Activated CD4-positive, alpha-beta memory T cell treated with anti-CD3 and anti-CD28 coated beads, Interleukin-2, amount 10 ng/mL, durations not matched to agents 7 days and 5 days (primary cell): ENCODE measurements at regions not wholly inside any gene's neighbourhood (a gene's known extent, or its start where the extent isn't known, plus 50 kb on each side); places are given as distances from the start of the nearest gene placed in this dataset.
"Not testable (repeated sequence)": the region's sequence is repeated elsewhere in the genome, so short reads cannot be mapped to it uniquely, and the experiment has no call there.

Experiments
- CTCF ChIA-PET: fragments of 350-600 bp; sonication (Branson Sonifier 250); formaldehyde crosslinking; loops from one replicate; lab custom pipeline; 2021; ENCODE audit warnings: antibody characterized with exemption, inconsistent platforms; lab: Charles Lee
- POLR2A ChIA-PET: fragments of 350-600 bp; sonication (Branson Sonifier 250); formaldehyde crosslinking; loops from one replicate; lab custom pipeline; 2021; ENCODE audit warnings: antibody characterized with exemption; lab: Charles Lee
- DNase-seq: peaks from one replicate; pipeline ENCODE4 v3.0.0-alpha.2; 2020
- H3K27ac Mint-ChIP-seq: one replicate; pipeline ENCODE4 v1.8.0; 2021; ENCODE audit warnings: mild to moderate bottlenecking, mixed read lengths
- H3K27me3 Mint-ChIP-seq: one replicate; pipeline ENCODE4 v1.8.0; 2021; ENCODE audit warnings: mixed read lengths
- H3K36me3 Mint-ChIP-seq: one replicate; pipeline ENCODE4 v1.8.0; 2021; ENCODE audit warnings: low read depth, mixed read lengths
- H3K4me1 Mint-ChIP-seq: one replicate; pipeline ENCODE4 v1.8.0; 2021; ENCODE audit warnings: mixed read lengths
- H3K4me3 Mint-ChIP-seq: one replicate; pipeline ENCODE4 v1.8.0; 2021; ENCODE audit warnings: mild to moderate bottlenecking, mixed read lengths
- H3K9me3 Mint-ChIP-seq: one replicate; pipeline ENCODE4 v1.8.0; 2021; ENCODE audit warnings: mixed read lengths

GRCh38 chr22:42194953-42195352, 64.3 kb upstream of the CYP2D6 start:
- POLR2A ChIA-PET: no interaction called here
- Mint-ChIP-seq H3K27me3 (no peaks in the 10 kb centered on the region), H3K36me3 (peaks cover 17% of the 10 kb centered on the region), H3K4me1 (peaks cover 45% of the 10 kb centered on the region), H3K27ac (no peak overlapping the region), H3K4me3 (no peak overlapping the region), H3K9me3 (no peaks in the 10 kb centered on the region)
- CTCF ChIA-PET: no interaction called here
- DNase-seq: no peak

GRCh38 chr22:42194104-42194851, 63.7 kb upstream of the CYP2D6 start:
- H3K36me3 Mint-ChIP-seq: peaks cover 13% of the 10 kb centered on the region
- H3K9me3 Mint-ChIP-seq: no peaks in the 10 kb centered on the region
- ChIA-PET CTCF (interaction anchor here (1.3 kb wide), 1 partner anchor 103 kb away, joined by 4 read pairs; no protein-coding TSS in a partner anchor), POLR2A (interaction anchor here (1.0 to 1.1 kb wide), 2 partner anchors 9 to 14 kb away, joined by 3 to 4 read pairs; no protein-coding TSS in a partner anchor)
- DNase-seq: no peak
- H3K27ac Mint-ChIP-seq: no peak overlapping the region
- peaks cover 44% of the 10 kb centered on the region for H3K4me1 Mint-ChIP-seq
- H3K4me3 Mint-ChIP-seq: no peak overlapping the region
- H3K27me3 Mint-ChIP-seq: no peaks in the 10 kb centered on the region

GRCh38 chr22:42192547-42192946, 61.9 kb upstream of the CYP2D6 start:
- no peaks in the 10 kb centered on the region for H3K27me3 Mint-ChIP-seq
- no peak overlapping the region for H3K27ac Mint-ChIP-seq
- H3K4me1 Mint-ChIP-seq: peaks cover 53% of the 10 kb centered on the region
- no peak for DNase-seq
- H3K4me3 Mint-ChIP-seq: no peak overlapping the region
- peaks cover 23% of the 10 kb centered on the region for H3K36me3 Mint-ChIP-seq
- CTCF ChIA-PET: interaction anchor here (1.6 to 2.4 kb wide), 2 partner anchors 10 to 26 kb away, joined by 3 to 9 read pairs; no protein-coding TSS in a partner anchor
- no peaks in the 10 kb centered on the region for H3K9me3 Mint-ChIP-seq
- POLR2A ChIA-PET: interaction anchor here (0.8 to 1.5 kb wide), 6 partner anchors 8 to 76 kb away, joined by 3 to 7 read pairs (median 4); no protein-coding TSS in a partner anchor

- Mint-ChIP-seq H3K36me3 (peaks cover 27% of the 10 kb centered on the region), H3K27ac (no peak overlapping the region), H3K4me3 (no peak overlapping the region), H3K27me3 (no peaks in the 10 kb centered on the region), H3K4me1 (peaks cover 62% of the 10 kb centered on the region), H3K9me3 (no peaks in the 10 kb centered on the region)
- POLR2A ChIA-PET: interaction anchor here (0.9 kb wide), 1 partner anchor 12 kb away, joined by 3 read pairs; no protein-coding TSS in a partner anchor
- DNase-seq: no peak
- CTCF ChIA-PET: interaction anchor here (1.0 kb wide), 1 partner anchor 254 kb away, joined by 3 read pairs; no protein-coding TSS in a partner anchor
Observed at GRCh38 chr22:42190274-42190673, 59.7 kb upstream of the CYP2D6 start.

- H3K27ac Mint-ChIP-seq: no peak overlapping the region
Observed at GRCh38 chr22:42189761-42190160, 59.2 kb upstream of the CYP2D6 start.

GRCh38 chr22:42188808-42189447, 58.3 kb upstream of the CYP2D6 start:
- Mint-ChIP-seq H3K9me3 (no peaks in the 10 kb centered on the region), H3K27me3 (no peaks in the 10 kb centered on the region), H3K4me3 (no peak overlapping the region), H3K36me3 (peaks cover 26% of the 10 kb centered on the region), H3K27ac (no peak overlapping the region), H3K4me1 (peaks cover 61% of the 10 kb centered on the region)
- no peak for DNase-seq
- ChIA-PET POLR2A (interaction anchor here (0.7 to 1.0 kb wide), 2 partner anchors 13 to 39 kb away, joined by 3 read pairs; no protein-coding TSS in a partner anchor), CTCF (interaction anchor here (1.1 to 1.2 kb wide), 2 partner anchors 11 to 13 kb away, joined by 3 read pairs; no protein-coding TSS in a partner anchor)

More at GRCh38 chr22:42189761-42190160, 59.2 kb upstream of the CYP2D6 start:
- Mint-ChIP-seq H3K36me3 (peaks cover 27% of the 10 kb centered on the region), H3K4me1 (peaks cover 63% of the 10 kb centered on the region), H3K4me3 (no peak overlapping the region), H3K9me3 (no peaks in the 10 kb centered on the region), H3K27me3 (no peaks in the 10 kb centered on the region)
- ChIA-PET POLR2A (interaction anchor here (1.0 kb wide), 1 partner anchor 40 kb away, joined by 3 read pairs; no protein-coding TSS in a partner anchor), CTCF (interaction anchor here (1.0 kb wide), 1 partner anchor 254 kb away, joined by 3 read pairs; no protein-coding TSS in a partner anchor)
- DNase-seq: no peak

GRCh38 chr22:42187646-42188045, 57.0 kb upstream of the CYP2D6 start:
- no peak for DNase-seq
- no peak overlapping the region for H3K27ac Mint-ChIP-seq
- H3K9me3 Mint-ChIP-seq: no peaks in the 10 kb centered on the region
- ChIA-PET POLR2A (interaction anchor here (1.0 kb wide), 1 partner anchor 14 kb away, joined by 5 read pairs; no protein-coding TSS in a partner anchor), CTCF (interaction anchor here (1.2 to 1.5 kb wide), 2 partner anchors 14 to 97 kb away, joined by 3 read pairs; partner anchors contain the start of gene NDUFA6)
- no peaks in the 10 kb centered on the region for H3K27me3 Mint-ChIP-seq
- H3K36me3 Mint-ChIP-seq: peaks cover 31% of the 10 kb centered on the region
- H3K4me3 Mint-ChIP-seq: no peak overlapping the region
- H3K4me1 Mint-ChIP-seq: peaks cover 61% of the 10 kb centered on the region

GRCh38 chr22:42185915-42186439, 55.4 kb upstream of the CYP2D6 start:
- no peak for DNase-seq
- Mint-ChIP-seq H3K4me3 (no peak overlapping the region), H3K27me3 (no peaks in the 10 kb centered on the region), H3K36me3 (peaks cover 33% of the 10 kb centered on the region), H3K4me1 (peaks cover 65% of the 10 kb centered on the region), H3K27ac (no peak overlapping the region), H3K9me3 (no peaks in the 10 kb centered on the region)
- POLR2A ChIA-PET: interaction anchor here (4.9 kb wide), 1 partner anchor 16 kb away, joined by 36 read pairs; no protein-coding TSS in a partner anchor
- CTCF ChIA-PET: interaction anchor here (1.2 to 2.2 kb wide), 2 partner anchors 13 to 16 kb away, joined by 3 to 9 read pairs; no protein-coding TSS in a partner anchor

GRCh38 chr22:42184852-42185251, 54.2 kb upstream of the CYP2D6 start:
- Mint-ChIP-seq H3K36me3 (peaks cover 36% of the 10 kb centered on the region), H3K27ac (no peak overlapping the region), H3K4me1 (peaks cover 72% of the 10 kb centered on the region), H3K9me3 (no peaks in the 10 kb centered on the region), H3K27me3 (no peaks in the 10 kb centered on the region), H3K4me3 (no peak overlapping the region)
- no peak for DNase-seq
- ChIA-PET POLR2A (interaction anchor here (0.6 to 4.9 kb wide), 5 partner anchors 8 to 23 kb away, joined by 3 to 36 read pairs (median 5); no protein-coding TSS in a partner anchor), CTCF (interaction anchor here (1.2 to 2.2 kb wide), 3 partner anchors 12 to 34 kb away, joined by 3 to 9 read pairs (median 3); no protein-coding TSS in a partner anchor)

GRCh38 chr22:42183461-42184059, 53.0 kb upstream of the CYP2D6 start:
- H3K27ac Mint-ChIP-seq: peak overlapping the region; percentile 52
- H3K36me3 Mint-ChIP-seq: peaks cover 40% of the 10 kb centered on the region
- not testable (repeated sequence) for H3K27me3 Mint-ChIP-seq, H3K4me3 Mint-ChIP-seq, DNase-seq, H3K9me3 Mint-ChIP-seq
- ChIA-PET POLR2A (interaction anchor here (1.1 to 4.9 kb wide), 5 partner anchors 9 to 25 kb away, joined by 3 to 36 read pairs (median 4); no protein-coding TSS in a partner anchor), CTCF (interaction anchor here (1.3 to 2.2 kb wide), 2 partner anchors 19 to 35 kb away, joined by 3 to 9 read pairs; no protein-coding TSS in a partner anchor)
- peaks cover 77% of the 10 kb centered on the region for H3K4me1 Mint-ChIP-seq

- H3K27ac Mint-ChIP-seq: peak overlapping the region; percentile 90
- peak overlapping the region; percentile 36 for H3K4me3 Mint-ChIP-seq
- peaks cover 53% of the 10 kb centered on the region for H3K36me3 Mint-ChIP-seq
- DNase-seq: peak; percentile 67
- no peaks in the 10 kb centered on the region for H3K9me3 Mint-ChIP-seq
- ChIA-PET CTCF (no interaction called here), POLR2A (interaction anchor here (1.1 to 3.0 kb wide), 10 partner anchors 11 to 263 kb away, joined by 3 to 15 read pairs (median 4); partner anchors contain the start of genes CENPM and NDUFA6)
- H3K27me3 Mint-ChIP-seq: no peaks in the 10 kb centered on the region
- peaks cover 86% of the 10 kb centered on the region for H3K4me1 Mint-ChIP-seq
Observed at GRCh38 chr22:42180349-42180842, 49.8 kb upstream of the CYP2D6 start.
